GM18873 (cell line): ENCODE measurements at regions not wholly inside any gene's neighbourhood (a gene's known extent, or its start where the extent isn't known, plus 50 kb on each side); places are given as distances from the start of the nearest gene placed in this dataset.
"Not testable (repeated sequence)": the region's sequence is repeated elsewhere in the genome, so short reads cannot be mapped to it uniquely, and the experiment has no call there.

Experiments
- ATAC-seq: cut with Tn5 transposase; IDR thresholded peaks from one replicate; pipeline ENCODE4 v1.9.1; 2021; ENCODE audit warnings: mild to moderate bottlenecking, moderate library complexity, moderate number of reproducible peaks; ENCODE audit not compliant: unreplicated experiment, low FRiP score

DNA sequence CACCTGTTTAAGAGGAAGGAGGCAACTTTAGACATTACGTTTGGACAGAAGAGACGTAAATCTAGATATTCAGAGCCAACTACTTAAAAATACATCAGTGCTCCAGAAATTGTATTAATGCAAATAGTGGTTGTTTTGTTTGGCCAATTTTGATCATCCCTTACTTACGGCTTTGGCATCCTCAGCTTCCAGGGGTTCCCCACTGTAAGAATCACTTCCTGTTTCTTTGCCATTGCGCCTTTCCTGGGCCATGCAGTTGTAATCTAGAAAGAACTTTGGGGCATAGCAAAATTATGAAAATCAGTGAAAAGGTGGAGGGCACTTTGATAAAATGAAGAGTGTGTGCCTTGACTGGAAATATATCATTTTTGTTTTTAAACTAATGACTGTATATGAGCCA is 537.2 kb upstream of the TLE4 start:
- ATAC-seq, result no peak

DNA sequence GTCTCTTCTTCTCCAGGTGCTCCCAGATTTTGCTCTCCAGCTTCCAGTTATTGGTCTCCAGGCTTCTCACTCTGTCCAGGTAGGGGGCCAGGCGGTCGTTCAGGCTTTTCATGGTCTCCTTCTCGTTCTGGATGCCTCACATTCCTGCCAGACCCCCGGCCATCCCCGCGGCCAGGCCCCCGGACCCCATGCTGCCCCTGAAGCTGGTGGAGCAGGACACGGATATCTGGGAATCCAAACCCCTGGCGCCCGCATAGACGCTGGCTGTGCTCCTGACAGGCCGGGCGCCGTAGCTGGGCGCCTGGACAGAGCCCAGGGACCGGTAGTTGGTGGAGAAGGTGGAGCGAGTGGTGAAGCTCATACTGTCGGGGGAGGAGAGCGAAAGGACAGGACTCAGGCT is 534.4 kb upstream of the TLE4 start:
- no peak for ATAC-seq

DNA sequence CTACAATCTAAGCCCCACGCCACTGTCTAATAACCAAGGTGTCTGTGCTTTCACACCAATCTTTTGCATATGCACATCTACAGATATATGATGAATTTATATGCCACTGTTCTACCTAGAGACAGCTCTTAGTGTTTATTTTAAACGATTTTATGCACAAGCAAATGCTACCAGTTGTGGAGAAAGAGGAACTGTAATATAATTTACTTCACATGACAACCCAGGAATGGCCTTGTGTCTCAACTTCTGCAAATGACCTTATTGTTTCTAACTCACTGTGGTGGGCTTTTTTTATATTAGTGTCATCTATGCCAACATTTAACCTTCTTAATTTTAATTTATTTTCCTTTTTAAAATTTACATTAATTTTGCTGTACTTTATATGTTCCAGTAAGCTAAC is 531.1 kb upstream of the TLE4 start:
- ATAC-seq, result no peak

DNA sequence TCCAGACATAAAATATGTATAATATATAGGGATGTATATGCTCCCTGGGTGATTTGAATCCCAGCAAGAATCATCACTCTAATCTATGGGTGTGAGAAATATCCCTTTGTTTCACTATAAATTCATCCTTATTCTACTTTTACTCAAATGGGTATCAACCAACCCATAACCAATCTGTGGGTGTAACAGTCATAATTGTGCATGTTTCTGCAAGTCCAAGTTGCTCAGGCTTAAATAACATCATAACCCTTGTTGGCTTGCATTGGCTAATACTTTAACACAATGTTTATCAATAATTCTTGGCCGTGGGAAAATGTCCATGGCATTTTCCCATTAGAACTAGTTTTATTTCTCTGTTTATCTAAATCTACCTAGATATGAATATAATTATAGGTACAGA is 530.5 kb upstream of the TLE4 start:
- ATAC-seq, result no peak

DNA sequence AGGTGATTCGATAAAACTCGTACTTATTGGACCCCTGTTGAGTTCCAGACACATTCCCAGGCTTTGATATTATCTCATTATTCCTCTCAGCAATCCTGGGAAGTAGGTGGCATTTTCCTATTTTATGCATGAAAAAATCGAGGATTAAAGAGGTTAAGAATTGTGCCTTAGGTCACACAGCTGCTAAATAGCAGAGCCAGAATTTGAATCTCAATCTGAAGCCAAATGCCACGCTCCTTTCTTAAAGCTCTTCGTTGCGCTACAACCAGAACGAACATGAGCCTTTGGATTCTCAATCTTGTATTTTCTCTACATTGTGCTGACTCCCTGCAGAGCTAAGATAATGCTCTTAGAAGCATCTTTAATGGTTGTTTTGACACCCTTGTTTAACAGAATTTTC is 527.8 kb upstream of the TLE4 start:
- no peak for ATAC-seq

DNA sequence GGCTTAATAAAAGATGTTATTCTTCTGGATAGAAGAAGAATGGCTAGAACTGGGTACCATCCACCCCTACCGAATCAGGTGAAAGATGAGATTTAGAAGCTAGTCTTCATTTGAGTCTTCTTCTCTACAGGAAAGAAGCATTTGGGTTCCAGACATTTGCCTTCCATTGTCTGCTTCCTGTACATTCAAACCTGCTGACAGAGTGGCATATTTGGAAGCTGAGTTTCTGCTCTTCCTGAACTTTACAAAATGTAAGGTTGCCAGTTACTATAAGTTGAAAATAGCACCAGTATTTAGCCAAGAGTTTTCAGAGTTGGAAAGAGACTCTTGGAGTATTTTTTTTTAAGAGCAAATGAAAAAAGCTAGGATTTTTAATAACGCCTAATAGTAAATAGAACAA is 525.4 kb upstream of the TLE4 start:
- ATAC-seq, result no peak

DNA sequence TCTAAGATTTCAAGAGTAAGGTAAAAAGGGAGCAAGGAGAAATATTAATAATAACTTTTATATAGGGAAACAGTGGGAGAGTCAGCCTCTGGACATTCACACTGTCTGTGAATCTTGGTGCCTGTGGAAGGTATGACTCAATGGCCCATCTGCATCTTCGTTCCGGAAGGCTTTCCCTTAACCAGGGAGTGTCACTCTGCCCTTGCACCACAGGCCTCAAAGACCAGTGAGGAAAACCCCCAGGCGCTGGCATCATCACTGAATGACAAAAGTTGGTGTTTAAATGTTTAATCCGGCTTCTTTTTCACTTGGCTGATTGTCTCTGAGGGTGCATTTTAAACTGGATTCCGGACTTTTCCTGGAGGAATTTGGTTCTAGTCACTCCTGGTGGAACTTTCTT is 522.4 kb upstream of the TLE4 start:
- ATAC-seq, result no peak

DNA sequence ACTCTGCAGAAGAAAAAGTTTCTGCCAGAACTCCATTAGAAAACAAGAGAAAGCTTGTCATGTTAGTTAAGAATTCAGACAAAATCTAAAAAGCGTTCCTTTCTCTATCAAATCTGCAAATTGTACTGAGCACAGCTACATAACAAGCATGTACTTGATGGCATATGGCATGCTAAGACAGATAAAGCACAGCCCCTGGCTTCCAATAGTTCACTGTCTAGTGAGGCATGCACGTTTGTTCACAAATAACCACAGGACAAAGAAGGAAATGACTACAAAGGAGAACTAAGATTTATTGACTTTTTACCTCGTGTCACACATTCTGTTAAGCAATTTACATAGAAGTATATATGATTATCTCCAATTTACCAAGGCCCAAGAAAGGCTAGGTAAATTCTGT is 518.2 kb upstream of the TLE4 start:
- no peak for ATAC-seq

DNA sequence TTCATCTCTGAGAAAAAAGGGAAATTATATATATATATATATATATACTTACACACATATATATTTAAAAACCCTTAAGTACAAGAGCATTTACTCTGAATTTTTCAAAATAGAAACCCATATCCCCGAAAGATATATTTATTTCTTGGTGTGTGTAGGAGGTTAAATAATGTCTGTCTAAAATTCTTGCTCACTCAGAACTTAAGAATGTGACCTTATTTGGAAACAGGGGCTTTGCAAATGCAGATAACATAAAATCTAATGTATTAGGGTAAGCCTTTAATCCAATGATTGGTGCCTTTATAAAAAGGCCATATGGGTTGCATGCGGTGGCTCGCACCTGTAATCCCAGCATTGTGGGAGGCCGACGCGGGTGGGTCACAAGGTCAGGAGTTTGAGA is 517.3 kb upstream of the TLE4 start:
- ATAC-seq, result no peak

DNA sequence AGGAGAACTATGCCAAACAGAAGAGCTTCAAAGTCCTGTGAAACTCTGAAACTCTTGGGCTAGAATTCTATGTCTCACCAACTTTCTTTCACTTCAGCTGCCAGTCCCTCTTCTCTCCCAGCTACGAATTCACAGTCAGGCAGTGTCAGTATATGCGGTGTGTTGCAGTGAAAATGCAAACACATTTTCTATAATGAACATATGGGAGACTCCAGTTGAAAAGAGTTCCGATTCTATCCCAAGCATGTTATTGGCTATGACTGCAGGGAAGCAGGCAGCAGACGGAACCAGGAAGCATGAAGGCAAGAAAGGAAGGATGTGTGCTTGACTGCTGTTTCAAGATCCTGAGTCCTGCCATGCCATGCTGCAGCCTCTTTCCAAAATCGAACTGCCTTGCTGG is 515.7 kb upstream of the TLE4 start:
- ATAC-seq, result no peak

DNA sequence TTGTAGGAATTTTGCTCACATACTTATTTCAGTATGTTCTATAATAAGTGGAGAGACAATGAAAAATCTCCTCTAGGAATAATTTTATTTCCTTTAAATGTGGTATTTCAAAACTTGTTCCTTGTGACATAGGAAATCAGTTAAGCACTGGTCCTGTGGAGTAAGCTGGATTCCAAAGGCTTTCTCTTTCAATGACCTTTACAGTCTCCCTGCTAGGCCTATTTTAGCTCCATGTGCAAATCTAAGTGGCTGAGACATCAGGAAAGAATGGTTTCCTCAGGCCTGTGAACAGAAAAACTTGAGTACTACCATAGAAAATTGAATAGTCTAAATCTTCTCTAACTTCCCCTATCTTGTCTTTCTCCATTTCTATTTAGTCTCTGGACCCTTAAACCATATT is 514.2 kb upstream of the TLE4 start:
- ATAC-seq, result no peak

DNA sequence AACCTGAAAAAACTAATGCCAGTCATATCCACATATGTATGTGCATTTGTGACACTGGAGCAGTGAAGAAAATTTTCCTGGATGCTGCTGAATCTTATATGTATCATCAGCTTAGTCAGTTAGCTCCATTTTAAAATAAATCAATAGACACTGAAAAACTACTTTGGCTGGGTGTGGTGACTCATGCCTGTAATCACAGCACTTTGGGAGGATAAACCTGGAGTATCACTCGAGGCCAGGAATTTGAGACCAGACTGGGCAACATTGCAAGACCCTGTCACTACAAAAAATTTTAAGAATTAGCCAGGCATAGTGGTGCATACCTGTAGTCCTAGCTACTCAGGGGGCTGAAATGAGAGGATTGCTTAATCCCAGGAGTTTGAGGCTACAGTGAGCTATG is 511.0 kb upstream of the TLE4 start:
- no peak for ATAC-seq

DNA sequence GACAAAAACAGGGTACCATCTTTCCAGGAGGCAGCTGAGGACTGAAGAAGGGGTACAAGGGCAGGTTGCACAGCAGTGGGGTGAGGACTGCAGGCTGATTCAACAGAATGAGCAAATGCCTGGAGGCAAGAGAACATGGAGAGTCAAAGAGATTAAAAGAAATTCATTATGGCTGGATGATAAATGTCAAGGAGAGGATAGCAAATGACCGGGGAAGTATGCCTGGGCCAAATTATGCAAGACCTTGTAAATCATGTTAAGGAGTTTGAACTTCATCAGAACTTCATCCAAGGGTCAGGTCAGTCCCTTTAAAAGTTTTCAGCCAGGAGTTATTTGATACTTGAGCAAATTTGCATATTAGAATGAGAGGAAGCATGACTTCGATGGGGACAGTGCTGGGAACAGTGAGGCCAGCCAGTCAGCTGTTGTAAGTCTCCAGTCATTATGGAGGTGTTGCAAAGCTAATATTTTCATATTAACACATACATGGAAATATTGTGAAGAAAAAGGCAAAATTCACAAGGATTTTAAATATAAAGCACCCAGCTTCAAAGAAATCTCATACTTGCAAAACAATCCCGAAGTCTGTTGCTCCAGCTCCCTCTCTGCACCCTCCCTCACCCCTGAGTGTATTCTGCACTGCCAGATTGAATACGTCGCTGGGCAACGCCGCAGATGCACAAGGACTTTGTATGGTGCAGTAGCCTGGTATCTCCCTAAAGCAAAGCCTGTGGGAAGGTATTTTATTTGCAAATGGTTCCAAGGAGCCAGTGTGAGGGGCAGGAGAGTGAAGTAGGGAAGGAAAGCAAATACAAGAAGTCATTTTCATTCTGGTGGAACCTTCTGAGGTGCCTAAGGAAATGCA is 509.8 kb upstream of the TLE4 start:
- ATAC-seq, result no peak

DNA sequence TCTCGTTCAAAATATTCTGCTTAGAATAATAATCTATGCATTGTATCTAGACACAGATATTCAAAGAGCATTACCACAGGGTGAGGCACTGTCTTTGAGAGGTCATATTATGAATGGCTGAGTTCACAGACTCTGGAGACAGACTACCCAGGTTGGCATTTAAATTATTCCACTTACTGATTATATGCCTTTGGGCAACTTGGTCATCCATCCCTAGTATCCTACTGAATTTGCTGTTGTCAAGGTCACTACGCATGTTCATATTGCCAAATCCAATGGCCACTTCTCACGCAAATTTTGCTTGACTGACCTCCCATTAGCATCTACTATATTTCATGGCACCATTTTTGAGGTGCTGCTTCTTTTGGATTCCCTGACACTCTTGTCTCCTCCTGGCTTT is 498.6 kb upstream of the TLE4 start:
- no peak for ATAC-seq

DNA sequence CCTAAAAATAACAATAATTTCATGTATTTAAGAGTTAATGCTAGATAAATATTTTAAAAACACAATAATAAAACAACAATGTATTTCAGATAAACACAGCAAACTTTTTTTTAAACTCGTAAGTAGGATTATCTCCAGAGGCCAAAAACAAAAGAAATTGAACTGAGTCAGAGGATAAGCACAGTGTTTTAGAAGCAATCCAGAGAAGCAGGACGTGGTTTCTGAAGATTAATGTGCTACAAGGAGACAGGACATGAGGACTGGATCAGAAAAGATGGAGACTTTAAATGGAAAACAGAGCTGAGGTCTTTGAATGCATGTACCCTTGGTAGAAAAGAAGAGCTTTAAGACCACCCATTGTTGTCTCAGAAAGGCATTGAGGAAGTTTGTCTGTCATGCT is 491.2 kb upstream of the TLE4 start:
- ATAC-seq, result no peak

DNA sequence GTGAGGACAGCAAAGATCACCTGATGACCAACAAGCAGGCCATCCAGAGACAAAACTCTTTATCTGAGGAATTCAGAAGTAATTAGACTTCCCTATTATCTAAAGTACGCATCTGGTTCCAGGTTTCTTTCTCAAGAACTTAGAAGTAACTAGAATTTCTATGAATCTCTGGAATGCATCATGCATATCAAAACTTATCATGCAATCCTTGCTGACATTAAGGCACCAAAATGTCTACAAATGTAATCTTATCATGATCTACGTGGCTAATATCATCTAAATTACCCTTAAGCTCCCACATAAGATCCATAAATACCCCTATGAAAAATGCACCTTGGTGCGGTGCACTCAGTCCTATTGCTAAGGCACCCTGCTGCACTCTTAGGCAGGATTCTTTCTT is 488.1 kb upstream of the TLE4 start:
- no peak for ATAC-seq

DNA sequence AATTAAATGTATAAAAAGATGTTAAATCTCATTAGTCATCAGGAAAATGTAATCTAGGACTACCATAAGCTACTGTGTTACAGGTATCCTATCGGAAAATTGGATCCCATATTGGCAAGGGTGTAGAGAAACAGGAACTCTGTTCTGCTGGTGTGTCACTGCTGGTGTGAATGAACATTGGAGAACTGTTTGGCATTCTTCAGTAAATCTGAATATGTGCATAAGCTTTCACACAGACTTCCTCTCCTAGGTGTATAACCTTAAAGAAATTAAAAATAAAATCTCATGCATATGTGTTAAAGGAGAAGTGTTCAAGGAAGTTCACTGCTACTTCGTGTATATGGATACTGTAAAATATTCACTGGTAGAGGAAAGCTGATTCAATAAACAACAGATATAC is 484.6 kb upstream of the TLE4 start:
- ATAC-seq, result no peak

DNA sequence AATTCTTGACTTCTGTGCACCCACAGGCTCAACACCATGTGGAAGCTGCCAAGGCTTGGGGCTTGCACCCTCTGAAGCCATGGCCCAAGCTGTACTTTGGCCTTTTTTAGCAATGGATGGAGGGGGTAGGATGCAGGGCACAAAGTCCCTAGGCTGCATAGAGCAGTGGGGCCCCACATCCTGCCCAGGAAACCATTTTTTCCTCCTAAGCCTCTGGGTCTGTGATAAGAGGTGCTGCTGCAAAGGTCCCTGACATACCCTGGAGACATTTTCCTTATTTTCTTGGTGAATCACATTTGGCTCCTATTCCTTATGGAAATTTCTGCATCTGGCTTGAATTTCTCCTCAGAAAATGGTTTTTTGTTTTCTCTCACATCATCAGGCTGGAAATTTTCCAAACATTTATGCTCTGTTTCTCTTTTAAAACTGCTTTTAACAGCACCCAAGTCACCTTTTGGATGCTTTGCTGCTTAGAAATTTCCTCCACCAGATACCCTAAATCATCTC is 482.7 kb upstream of the TLE4 start:
- ATAC-seq, result no peak

DNA sequence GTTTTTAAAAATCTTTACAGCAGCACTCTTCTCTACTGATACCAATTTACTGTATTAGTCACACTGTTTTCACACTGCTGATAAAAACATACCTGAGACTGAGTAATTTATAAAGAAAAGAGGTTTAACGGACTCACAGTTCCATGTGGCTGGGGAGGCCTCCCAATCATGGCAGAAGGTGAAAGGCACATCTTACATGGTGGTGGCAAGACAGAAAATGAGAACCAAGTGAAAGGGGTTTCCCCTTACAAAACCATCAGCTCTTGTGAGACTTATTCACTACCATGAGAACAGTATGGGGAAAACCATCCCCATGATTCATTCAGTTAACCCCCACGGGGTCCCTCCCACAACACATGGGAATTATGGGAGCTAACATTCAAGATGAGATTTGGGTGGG is 481.9 kb upstream of the TLE4 start:
- not testable (repeated sequence) for ATAC-seq

DNA sequence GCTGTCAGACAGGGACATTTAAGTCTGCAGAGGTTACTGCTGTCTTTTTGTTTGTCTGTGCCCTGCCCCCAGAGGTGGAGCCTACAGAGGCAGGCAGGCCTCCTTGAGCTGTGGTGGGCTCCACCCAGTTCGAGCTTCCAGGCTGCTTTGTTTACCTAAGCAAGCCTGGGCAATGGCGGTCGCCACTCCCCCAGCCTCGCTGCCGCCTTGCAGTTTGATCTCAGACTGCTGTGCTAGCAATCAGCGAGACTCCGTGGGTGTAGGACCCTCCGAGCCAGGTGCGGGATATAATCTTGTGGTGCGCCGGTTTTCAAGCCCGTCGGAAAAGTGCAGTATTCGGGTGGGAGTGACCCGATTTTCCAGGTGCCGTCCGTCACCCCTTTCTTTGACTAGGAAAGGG is 468.5 kb upstream of the TLE4 start:
- not testable (repeated sequence) for ATAC-seq

DNA sequence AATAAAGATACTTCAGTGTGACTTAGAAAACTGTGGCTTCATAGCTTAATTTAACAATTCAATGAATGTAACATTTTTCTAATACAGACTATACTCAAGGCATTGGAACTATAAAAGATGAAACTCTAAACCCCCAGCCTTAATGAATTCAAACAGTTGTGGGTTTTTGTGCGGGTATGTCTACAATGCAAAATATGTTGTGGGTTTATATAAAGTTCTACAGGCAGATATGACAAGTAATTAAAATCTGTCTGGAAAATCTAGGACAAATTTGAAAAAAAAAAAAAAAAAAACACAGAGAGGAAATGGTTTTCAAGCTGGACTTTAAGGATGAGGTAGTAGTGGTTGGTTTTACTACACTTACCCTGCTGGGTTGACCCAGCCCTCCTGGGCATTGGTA is 467.5 kb upstream of the TLE4 start:
- ATAC-seq, result no peak

DNA sequence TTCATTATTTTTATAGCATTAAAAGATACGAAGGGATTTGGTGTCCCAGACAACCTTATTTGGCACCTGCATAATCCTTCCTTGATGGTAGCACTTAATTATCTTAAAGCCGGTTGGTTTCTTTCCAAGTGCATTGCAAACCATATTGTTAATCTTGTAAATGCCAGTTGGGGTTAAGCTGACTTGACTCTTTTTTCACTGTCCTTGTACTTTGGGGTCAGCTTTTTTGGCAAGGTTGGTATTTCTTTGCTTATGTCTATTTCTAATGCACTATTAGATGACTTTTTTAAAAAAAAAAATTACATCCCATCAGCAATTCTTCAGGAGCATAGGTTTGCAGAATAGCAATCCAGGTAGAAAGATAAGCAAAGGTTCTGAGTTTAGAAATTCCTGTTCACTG is 466.8 kb upstream of the TLE4 start:
- ATAC-seq, result no peak
